Left lobe of liver (tissue), 2 donors: ENCODE measurements at regions not wholly inside any gene's neighbourhood (a gene's known extent, or its start where the extent isn't known, plus 50 kb on each side); places are given as distances from the start of the nearest gene placed in this dataset.

Experiments
- ATAC-seq: fragments of 200-7000 bp; cut with Tn5 transposase; one replicate; pipeline ENCODE4 v1.9.1; 2020; ENCODE audit warnings: mild to moderate bottlenecking, moderate library complexity
- DNase-seq: peaks from one replicate; pipeline ENCODE4 v3.0.0-alpha.2; 2020; ENCODE audit warnings: low spot score
- donor health status: DM: no; HTN: no; CAD: no; lungs with moderate emphysema.
- donor health status: DM: no; HTN: yes; CAD: no.

DNA sequence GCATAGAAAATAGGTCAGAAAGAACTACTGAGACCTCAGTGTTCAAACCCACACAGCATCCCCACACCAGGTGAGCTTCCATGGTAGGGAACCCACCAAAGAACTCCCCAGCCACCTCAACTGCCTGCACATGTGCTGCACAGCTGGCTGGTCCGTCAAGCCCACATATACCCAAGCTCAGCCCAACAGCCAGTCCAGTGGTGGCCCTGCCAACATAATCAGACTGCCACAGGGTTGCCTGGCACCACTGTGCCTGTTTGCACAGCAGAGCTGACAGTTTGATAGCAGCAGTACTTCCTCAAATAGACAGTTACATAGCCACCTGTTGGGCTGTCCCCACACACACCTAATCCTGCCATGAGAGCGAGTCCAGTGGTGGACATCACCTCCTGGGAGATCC lies 283.3 kb upstream of the PRMT6 start:
- DNase-seq, result no peak
- ATAC-seq, result no peak

DNA sequence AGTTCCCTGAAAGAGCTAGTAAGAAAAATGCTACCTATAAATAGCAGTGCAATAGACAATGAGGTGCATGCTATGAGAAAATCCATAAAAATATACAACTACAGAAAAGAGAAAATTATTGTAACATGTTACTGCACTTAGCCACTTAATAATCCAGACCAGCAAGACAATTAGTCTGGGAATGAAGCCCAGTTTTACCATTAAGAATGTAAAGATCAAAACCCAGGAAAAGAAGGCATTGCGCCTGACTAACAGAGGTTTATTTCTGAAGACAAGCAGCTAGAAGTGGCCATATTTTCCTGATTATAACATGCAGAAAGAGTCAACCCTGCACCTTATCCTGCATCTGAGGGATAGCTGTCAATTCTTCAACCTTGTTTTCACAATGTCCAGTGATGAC lies 276.4 kb upstream of the PRMT6 start:
- ATAC-seq (no peak), DNase-seq (no peak)

DNA sequence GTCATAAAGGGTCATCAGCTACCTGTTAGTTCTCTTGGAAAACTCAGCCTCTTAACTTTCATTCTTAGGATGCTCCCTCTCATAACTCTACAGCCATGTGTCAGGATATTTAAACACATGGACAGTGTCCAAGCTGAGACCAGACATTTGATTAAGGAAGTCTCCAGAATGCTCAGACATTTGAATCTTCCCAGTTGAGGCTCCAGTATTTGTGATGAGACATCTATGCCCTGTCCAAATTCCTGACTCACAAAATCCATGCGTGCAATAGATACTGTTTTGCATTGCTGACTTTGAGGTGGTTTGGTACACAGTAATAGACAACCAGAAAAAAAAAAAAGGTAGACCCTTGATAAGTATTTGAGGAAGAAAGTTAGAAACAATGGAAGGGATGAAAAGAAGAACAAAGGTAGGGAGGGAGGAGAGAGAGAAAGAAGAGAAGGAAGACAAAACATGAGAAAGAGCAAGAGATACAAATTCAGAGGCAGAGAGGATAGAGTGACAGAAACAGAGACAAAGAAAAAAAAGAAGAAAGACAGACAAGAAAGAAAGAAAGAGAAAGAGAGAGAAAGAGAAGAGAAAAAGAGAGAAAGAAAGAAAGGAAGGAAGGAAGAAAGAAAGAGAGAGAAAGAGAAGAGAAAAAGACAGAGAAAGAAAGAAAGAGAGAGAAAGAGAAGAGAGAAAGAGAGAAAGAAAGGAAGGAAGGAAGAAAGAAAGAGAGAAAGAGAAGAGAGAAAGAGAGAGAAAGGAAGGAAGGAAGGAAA lies 275.5 kb upstream of the PRMT6 start:
- no peak for ATAC-seq
- DNase-seq, result no peak

DNA sequence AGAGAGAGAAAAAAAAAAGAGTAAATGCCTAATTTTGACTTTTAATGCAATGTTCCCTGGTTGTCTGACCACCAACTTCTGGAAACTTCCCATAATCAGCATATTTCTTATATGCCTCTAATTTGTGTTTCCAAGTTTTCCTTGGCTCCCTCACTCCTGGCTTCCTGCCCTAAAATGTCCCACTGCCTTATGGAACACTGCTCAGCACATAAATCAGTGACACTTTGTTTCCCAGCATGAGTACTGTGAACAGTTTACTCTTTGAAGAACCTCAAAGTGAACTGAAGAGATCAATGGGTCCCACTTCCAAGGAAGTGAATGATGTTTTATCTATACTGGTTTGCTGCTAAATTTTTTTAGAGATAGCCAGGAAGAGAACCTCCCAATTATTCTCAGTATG lies 271.3 kb upstream of the PRMT6 start:
- ATAC-seq (no peak), DNase-seq (no peak)

DNA sequence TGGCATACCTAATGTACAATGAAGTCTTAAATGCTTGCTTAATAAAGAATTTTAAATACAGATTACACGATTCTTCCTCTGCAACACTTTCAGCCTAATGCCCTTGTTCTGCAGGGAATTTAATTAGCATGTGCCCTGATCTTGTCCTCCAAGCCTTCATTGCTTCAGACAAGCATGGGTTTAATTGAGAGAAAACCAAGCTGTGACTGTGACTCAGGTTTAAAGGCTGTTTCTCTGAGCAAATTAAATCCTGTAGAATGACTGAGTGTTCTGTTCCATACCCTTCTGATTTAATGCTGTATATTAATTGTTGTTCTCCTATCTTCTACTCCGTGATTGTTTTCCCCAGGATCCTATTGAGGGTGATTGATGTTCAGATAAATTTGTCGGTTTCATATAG lies 269.0 kb upstream of the PRMT6 start:
- no peak for DNase-seq
- no peak for ATAC-seq

DNA sequence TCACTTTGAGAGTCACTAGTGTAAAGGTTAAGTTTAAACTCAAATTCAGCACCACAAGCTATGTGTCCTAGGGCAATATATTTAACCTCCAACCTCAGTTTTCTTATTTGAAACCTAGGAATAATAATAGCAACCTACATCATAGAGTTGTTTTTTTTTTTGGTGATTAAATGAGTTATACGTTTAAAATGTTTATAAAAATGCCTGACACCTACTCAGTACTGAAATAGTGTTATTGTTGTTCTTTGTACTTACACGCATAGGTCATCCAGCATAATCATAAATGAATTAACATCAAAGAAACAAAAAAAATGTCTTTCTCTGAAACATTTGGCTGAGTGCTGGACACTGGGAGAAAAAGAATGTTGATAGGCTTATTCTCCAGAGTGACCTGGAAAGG lies 266.8 kb upstream of the PRMT6 start:
- DNase-seq, result no peak
- no peak for ATAC-seq

DNA sequence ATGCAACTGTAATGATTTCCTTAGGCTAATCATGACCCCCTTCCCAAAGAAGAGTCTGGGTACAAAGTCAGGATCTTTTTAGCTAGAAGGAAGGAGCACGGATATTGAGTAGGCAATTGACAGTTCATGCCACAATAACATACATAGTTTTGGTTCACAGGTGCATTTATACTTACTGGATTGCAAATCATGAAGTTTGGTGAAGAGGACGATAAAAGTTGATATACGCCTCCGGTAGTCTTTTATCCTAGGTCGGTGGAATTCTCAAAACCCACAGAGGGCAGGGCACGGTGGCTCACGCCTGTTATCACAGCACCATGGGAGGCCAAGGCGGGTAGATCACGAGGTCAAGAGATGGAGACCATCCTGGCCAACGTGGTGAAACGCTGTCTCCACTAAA lies 265.4 kb upstream of the PRMT6 start:
- no peak for DNase-seq
- ATAC-seq, result no peak

DNA sequence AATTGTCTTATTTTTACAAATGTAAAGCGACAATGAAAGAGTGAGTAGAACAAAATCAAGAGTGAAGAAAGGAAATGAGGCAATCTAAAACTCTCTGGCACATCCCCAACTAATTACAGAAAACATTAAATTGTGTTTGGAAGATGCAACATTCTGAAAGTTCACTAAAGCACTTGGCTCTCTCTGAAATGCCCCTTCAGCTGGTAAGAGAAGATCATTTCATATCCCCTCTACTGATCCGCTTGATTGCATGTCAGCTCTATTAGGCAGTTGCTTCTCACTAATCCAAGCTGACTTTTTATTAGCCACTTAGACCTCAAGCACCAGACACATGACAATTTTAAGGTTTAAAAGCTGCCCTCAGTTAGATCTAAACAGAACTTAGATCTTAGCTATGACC lies 262.8 kb upstream of the PRMT6 start:
- DNase-seq (no peak), ATAC-seq (no peak)

DNA sequence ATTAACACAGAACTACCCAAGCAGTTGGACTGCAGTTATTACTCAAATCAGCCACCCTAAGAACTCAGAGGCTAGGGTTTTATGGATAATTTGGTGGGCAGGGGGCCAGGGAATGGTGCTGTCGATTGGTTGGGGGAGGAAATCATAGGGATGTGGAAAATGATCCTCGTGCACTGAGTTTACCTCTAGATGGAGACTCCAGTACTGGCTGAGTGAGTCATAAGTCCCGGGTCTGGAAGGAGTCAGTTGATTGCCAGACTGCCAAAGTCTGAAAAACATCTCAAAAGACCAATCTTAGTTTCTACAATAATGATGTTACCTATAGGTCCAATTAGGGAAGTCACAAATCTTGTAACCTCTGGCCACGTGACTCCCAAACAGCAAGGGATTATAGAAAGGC lies 257.5 kb upstream of the PRMT6 start:
- ATAC-seq (no peak), DNase-seq (no peak)

DNA sequence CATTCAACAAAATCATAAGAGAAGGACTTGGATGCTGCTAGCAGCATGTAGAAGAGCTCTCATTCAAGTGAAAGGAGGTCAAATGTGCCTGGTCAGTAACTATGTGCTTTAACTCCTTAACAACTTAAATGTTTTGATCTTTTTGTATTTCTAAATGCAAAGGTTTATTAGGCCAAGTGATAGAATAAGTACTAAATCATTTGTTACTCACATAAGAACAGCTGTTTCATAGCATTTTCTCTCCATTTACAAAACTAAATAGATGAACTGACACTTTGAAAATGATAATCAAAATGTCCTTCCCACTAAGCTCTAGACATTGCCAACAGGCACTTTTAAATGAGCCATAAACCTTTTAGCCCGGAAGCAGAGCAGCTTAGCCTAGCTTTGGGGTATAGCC lies 254.3 kb upstream of the PRMT6 start:
- no peak for DNase-seq

DNA sequence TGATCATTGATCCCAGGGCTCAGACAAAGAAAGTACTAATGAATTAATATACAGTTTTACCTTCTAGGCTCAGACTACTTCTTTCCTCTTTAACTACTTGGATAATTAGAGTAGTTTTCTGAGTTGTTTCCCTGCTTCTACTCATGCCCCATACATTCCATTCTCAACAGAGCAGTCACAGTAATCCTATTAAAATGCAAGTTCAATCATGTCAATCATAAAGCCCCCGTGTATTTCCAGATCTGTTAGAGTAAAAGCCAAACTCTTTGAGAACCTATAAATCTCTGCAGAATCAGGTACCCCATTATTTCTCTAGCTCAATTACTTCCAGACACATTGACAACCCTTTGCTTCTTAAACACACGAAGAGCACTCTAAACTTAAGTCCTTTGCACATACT lies 242.1 kb upstream of the PRMT6 start:
- no peak for ATAC-seq
- no peak for DNase-seq

More for the DNA sequence above, 254.3 kb upstream of the PRMT6 start:
- no peak for ATAC-seq

DNA sequence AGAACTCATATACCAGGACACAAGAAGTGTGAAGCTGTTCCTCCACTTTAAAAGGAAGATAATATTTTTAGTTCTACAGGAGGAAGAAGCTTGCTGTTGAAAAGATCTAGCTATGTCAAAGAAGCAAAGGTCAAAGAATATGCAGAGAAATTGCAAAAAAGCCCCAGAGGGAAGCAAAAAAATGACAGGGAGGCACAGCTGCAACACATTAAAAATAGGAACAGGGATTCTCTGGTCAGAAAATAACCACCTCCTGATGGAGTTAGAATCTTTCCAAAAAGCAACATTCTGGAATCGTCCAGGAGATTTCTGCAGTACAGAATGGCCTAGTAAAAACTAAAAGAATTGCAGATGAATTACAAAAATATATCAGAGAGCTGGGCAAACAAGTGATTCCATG lies 238.9 kb upstream of the PRMT6 start:
- DNase-seq (no peak), ATAC-seq (no peak)

DNA sequence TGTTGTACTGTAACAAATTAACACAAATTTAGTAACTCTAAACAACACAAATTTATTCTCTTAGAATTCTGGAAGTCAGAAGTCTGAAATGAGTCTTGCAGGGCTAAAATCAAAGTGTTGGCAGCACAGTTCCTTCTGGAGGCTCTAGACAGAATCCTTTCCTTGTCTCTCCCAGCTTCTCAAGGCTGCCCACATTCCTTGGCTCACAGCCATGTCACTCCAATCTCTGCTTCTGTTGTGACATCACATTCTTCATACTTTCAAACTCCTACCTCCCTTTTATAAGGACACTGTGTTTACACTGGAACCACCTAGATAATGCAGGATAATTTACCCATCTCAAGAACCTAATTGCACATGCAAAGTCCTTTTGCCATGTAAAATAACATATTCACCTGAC lies 225.0 kb upstream of the PRMT6 start:
- no peak for ATAC-seq
- DNase-seq, result no peak

DNA sequence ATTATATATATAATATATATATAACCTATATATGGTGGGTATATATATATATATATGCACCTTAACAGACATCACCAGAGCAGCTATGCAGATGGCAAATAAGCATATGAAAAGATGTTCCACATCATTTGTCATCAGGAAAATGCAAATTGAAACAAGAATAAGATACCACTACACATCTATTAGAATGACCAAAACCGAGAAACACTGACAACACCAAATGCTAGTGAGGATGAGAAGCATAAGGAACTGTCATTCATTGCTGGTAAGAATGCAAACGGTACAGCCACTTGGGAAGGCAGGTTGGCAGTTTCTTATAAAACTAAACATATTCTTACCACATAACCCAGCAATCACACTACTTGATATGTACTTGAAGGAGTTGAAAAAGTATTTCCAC lies 219.8 kb upstream of the PRMT6 start:
- ATAC-seq, result no peak
- no peak for DNase-seq

DNA sequence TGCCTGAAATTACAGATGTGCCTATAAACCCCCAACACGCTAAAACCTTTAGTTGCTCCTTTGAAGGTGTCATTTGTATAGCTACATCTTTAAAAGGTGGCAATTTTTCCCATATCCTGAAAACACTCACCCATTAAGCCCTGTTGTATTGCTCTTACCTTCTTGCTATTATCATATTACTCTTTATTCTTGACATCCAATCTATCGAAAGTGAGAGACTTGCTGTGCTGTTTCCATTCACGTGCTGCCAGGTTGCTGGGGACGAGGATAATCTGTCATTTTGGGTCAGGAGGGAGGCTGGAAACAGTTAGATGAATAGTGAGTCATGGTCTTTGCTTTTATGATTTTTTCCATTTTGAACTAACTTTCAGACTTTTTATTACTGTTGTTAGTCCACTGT lies 213.0 kb upstream of the PRMT6 start:
- ATAC-seq, result no peak
- DNase-seq, result no peak

DNA sequence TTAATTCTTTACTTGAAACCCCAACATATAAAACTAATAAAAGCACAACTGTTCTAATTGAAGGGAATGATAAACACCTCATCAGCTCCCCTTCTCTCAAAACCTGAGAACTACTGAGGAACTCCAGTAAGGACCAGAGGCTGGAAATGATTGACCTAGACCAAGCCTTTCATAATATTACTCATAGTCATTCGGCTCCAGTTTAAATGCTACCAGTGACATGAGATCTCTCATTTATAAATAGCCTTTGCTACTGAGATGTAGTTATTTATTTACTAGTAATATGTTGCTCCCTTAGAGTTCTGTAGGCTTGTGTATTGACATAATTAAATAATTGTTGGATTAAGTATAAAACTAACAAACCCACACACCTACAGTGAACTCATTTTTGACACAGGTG lies 209.8 kb upstream of the PRMT6 start:
- DNase-seq (no peak), ATAC-seq (no peak)

DNA sequence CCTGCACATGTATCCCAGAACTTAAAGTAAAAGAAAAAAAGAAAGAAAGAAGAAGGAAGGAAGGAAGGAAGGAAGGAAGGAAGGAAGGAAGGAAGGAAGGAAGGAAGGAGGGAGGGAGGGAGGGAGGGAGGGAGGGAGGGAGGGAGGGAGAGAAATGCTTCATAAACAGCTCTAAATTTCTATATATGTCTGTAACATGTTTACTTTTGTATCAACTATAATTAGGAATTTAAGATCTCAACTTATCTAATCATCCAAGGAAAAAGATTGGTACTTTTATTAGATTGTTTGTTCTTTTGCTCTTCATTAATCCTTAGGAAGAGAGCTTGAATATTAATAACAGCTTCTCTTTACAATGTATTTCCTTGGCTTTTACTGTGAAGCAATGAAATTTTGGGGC lies 195.4 kb upstream of the PRMT6 start:
- DNase-seq, result no peak
- ATAC-seq, result no peak

DNA sequence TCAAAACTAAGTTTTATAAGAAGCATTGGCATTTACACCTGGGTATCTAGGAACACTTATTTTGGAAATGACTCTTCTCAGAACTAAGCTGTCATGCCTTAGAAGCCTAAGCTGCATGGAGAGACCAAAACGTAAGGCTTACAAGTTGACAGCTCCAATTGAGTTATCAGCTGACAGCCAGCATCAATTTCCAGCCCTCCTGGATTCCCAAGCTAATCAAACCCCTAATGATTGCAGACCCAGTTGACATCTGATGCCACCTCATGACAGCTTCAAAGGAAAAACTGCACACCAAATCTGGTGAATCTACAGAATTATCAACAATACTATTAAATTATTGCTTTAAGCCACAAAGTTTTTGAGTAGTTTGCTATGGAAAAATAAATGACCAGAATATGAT lies 187.6 kb upstream of the PRMT6 start:
- no peak for DNase-seq
- no peak for ATAC-seq

DNA sequence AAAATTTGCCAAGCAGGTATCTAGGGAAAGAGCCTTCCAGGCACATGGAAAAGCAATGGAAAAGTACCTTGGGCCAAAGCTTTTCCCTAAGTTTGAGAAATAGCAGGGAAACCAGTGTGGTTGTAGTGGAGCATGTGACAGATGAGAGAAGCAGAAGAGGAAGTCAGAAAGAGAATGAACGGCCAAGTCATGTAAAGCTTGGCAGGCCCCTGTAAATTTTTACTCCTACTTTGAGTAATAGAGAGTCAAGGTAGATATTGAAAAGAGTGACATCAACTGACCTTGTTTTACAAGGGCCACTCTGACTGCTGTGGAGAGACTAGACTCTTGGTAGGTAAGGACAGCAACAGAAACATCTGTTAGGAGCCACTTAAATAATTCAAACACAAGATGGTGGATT lies 180.9 kb upstream of the PRMT6 start:
- DNase-seq (no peak), ATAC-seq (no peak)

DNA sequence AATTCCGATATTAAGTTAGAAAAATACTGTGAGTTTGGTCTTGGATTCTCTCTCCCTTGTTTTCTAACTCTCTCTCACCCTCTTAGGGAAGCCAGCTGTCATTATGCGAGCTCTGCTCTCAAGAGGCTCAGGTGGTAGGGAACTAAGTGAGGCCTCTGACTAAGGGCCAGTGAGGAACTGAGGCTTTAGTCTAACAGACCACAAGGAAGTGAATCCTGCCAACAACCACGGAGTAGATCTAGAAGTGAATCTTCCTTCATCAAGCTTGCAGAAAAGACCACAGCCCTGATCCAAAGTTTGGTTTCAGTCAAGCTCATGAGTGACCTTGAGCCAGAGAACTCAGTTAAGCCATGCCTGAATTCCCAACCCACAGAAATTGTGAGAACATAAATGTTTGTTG lies 180.1 kb upstream of the PRMT6 start:
- ATAC-seq (no peak), DNase-seq (no peak)

DNA sequence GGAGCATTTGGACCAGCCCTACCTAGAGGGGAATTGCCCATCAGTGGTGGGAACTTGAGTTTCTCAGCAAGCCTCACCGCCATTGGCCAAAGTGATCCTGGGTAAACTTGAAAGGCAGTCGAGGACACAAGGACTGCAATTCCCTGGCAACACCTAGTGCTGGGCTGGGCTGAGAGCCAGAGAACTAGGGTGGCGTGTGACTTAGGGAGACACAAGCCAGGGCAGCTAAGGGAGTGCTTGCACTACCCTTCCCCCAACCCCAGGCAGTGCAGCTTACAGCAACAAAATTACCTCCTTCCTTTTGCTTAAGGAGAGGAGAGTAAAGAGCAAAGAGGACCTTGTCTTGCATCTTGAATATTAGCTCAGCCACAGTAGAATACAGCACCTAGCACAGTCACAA lies 176.9 kb upstream of the PRMT6 start:
- DNase-seq (no peak), ATAC-seq (peak; percentile 59)

DNA sequence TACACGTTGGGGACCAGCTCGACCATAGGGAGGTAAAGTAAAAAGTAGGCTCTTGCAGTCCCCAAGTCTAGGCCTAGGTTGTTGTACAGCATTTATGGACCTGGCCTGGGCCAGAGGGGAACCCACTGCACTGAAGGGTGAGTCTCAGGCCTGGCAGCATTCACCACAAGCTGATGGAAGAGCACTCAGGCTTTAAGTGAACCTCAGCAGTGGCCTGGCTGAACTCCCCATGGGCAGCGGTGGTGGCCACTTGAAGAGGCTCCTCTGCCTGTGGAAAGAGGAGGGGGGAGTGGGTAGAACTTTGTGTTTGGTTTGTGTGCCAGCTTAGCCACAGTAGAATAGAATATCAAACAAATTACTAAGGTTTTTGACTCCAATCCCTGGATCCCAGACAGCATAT lies 176.2 kb upstream of the PRMT6 start:
- DNase-seq (no peak), ATAC-seq (no peak)

DNA sequence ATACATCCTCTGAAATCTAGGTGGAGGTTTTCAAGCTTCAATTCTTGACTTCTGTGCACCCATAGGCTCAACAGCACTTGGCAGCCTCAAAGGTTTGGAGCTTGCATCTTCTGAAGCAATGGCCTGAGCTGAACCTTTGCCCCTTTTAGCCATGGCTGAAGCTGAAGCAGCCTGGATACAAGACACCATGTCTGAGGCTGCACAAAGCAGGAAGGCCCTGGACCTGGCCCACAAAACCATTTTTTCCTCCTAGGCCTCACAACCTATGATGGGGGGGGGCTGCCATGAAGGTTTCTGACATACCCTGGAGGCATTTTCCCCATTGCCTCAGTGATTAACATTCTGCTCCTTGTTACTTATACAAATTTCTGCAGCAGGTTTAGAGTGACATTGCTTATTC lies 173.3 kb upstream of the PRMT6 start:
- ATAC-seq (no peak), DNase-seq (no peak)

DNA sequence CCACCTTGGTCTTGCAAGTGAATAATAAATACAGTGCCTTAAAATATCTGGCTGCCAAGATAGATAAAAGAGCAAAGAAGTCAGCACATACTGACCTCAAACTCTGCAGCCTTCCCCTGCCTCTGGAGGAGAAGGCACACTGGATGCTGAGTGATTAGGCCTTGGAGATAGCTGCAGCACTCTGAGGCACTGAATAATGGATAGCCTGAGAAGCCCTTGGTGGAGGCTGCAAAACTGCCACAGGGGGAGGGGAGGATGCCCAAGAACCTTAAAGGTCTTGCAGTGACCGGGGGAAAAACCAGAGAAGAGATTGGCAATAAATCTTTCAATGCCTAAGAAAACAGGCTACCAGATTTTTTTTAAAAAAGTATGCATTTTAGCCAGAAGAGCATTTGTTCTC lies 167.4 kb upstream of the PRMT6 start:
- no peak for ATAC-seq
- no peak for DNase-seq
